Pulmonary artery endothelial cell (primary cell): ENCODE measurements at regions not wholly inside any gene's neighbourhood (a gene's known extent, or its start where the extent isn't known, plus 50 kb on each side); places are given as distances from the start of the nearest gene placed in this dataset.

ENCODE experiments used
- DNase-seq: peaks from one replicate; pipeline ENCODE4 v3.0.0-alpha.2; 2011; ENCODE audit warnings: low read depth, low spot score

DNA sequence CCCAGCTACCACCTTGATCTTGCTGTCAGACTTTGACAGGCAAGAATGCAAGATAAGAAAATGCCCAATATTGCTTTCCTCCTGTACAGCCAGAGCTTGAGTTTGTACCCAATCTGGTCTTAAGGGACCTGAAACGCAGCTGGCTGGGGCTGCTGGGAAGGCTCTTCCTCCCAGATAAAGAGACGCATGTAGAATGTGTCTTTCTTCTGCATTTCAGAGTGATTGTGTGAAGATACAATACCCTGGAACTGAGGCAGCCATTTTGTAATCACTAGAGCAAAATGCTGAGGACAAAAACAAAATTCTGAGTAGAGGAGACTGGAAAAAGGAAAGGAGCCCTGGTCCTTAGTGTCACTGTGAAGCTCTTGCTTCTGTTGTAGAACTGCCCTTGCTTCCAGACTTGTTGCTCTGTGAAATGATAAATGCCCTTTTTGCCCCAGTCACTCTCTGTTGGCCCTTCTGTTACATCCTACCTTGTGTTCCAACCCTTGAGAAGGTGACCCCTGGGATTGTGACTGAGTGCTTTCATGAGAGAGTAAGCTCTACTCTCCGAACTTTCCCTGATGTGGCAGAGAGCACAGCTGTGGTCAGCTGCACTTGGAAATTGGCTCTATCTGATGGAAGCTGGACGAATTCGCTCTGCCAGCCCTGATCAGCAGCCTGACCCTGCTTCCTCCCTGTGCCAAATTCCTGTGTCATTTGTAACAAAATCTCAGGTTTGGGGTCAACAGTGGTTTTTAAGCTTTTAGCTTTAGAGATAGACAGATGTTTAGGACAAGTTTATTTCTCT lies 137.4 kb upstream of the RBMS1 start:
- DNase-seq = no peak

DNA sequence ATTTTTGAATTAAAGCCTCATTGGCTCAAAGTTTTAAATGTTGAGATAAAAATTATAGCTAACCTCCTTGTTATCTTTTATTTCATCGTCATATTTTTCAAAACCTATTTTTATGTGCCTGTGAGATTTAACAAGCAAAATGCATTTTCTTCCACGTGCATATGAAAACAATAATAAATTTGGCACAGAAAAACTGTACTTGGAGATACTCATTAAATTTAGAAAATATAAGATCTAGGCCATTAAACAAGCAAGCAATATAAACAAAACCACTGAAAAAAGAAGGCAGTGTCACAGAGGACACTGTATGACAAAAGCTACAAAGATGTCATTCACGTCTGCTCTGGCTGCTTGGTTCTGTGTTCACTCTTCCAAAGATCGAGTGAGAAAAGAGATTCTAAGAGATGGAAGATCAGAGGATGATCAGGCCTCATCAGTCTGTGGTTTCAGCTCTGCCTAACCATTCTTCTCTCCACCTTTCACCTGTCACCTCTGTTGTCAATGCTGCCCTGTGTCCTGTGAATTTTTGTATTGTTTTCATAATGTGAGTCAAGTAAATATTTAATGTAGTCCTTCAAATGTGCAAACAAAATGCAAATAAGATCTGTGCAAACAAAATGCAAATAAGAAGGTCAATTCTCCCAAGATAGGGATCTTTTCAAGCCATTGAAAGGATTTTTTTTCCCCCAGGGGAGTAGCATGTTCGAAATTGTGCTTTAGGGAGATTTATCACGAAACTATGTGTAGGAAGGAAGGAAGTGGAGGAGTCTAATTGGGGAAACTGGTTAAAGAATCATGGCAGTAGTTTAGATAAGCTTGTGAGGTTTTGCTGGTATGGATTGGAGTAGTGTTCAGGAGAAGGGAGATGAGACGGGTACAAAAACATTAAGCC lies 138.7 kb upstream of the RBMS1 start:
- DNase-seq = no peak

DNA sequence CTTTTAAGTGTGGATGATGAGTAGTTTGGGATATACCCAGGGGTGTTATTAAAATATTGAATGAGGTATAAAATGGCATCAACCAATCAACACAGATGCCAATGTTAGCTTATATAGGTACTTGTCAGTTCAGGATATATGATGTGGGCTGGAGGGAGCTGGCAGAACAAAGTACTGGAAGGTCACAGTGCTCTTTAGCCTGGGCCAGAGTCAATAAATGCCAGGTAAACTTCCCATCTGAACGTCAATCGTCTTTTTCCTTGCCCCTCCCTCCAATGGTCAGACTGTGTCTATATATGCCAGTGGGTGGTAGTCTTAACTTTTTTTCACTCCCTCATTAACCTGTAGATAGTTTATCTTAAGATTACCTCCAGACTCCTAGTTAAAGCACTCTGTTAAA lies 140.8 kb upstream of the RBMS1 start:
- no peak for DNase-seq

GRCh38 chr2:160635488-160635887 lies 141.9 kb upstream of the RBMS1 start:
- DNase-seq = no peak

GRCh38 chr2:160639472-160639871 lies 145.9 kb upstream of the RBMS1 start:
- no peak for DNase-seq

DNA sequence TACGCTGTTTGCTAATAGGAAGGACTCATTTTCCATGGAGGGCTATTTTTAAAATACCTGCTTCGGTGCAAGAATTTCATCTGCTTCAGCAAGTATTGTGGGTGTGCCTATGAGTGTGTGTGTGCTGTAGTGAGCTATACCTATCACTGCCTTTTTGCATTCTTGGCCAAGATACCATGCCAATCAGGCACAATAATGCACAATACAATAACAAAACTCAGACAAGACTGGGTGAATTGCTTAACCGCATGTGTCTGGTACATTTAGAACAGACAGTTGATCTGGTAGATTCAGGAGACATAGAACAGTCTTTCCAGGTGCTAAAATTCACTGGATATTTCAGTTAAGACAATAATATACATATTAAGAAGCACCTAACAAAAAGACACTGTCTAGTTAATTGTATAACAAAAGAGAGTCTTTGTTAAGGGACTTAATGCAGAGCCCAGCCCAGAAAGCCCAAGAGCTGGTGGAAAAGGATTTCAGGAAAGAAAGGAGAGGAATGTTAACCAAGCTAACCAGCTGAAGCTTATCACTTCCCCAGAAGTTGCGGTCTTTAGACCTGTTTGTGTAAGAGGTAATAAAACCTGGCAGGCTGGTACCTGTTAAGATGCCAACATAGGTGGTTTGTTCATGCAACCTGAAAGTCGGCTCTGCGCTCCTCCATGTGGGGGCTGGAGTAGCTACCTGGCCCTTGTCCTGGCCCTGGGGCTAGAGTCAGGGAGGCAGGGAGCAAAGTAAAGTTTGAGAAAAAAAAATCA lies 153.3 kb upstream of the RBMS1 start:
- DNase-seq = no peak

- DNase-seq = no peak
Measured at GRCh38 chr2:160647967-160648685, 154.5 kb upstream of the RBMS1 start.

DNA sequence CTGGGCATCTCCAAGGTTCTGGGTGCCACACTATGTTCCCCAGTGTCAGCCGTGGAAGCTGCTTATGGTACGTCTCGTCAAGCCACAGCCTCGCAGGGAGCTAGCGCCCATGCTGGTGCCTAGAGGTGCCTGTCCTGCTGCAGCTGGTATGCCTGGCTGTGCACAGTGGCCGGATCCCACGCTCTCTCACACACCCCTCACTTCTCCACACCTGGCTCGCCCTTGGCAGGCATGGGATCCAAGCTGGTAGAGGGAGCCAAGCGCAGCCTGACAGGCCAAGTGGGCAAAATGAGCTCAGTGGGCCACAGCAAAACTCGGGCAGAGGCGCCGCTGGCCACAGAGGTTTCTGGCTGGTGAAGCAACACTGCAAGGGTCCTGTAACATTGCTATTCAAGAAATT lies 156.1 kb upstream of the RBMS1 start:
- DNase-seq = no peak

GRCh38 chr2:160650196-160651118 lies 156.8 kb upstream of the RBMS1 start:
- DNase-seq = no peak

- no peak for DNase-seq
Measured at GRCh38 chr2:160651416-160652200, 158.0 kb upstream of the RBMS1 start.

DNA sequence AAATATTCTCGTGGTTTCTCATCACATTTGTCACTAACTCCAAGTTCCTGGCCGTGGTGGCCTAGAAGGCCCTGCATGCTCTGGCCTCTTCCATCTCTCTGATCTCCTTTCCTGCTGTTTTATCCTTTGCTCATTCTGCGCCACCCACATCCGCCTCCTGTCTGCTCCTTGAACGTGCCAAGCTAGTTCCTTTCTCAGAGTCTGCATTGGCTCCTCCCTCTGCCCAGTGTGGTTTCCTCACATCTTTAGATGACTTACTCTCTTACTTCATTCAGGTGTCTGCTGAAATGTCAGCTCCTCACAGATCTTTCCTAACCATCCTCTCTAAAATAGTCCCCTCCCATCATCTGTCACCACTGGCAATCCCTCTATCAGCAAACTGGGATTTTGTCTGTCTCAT lies 158.6 kb upstream of the RBMS1 start:
- peak; percentile 15 for DNase-seq

GRCh38 chr2:160657196-160657595 lies 163.6 kb upstream of the RBMS1 start:
- DNase-seq = no peak

DNA sequence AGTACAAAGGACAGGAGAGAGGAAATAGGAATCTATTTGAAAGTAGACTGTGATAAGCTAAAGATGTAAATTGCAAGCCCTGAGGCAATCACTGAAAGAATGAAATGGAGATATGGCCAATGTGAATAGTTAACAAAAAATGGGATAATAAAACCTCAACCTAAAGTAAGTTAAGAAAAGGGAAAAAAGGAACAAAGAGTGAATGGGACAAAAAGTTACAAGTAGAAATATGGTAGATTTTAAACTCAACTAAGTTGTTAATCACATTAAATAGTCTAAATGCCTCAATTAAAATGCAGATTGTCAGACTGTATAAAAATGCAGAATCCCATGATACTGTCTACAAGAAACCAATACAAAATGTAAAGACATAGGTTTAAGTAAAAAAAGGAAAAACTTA lies 165.2 kb upstream of the RBMS1 start:
- DNase-seq = no peak

DNA sequence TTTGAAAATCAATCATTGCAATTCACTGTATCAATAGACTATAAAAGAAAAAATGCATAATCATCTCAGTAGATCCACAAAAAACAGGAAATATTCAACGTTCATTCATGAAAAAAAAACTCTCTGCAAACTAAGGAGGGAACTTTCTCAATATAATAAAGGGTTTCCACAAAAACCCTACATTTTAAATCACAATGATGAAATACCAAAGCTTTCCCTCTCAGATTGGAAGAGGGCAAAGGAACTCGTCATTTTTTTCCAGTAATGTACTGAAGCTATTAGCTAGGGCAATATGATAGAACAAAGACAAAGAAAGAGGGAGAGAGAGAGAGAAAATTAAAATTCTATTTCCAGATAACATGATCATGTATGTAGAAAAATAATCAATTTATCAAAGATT lies 167.1 kb upstream of the RBMS1 start:
- DNase-seq = no peak

GRCh38 chr2:160664603-160665140 lies 171.1 kb upstream of the RBMS1 start:
- DNase-seq = no peak

DNA sequence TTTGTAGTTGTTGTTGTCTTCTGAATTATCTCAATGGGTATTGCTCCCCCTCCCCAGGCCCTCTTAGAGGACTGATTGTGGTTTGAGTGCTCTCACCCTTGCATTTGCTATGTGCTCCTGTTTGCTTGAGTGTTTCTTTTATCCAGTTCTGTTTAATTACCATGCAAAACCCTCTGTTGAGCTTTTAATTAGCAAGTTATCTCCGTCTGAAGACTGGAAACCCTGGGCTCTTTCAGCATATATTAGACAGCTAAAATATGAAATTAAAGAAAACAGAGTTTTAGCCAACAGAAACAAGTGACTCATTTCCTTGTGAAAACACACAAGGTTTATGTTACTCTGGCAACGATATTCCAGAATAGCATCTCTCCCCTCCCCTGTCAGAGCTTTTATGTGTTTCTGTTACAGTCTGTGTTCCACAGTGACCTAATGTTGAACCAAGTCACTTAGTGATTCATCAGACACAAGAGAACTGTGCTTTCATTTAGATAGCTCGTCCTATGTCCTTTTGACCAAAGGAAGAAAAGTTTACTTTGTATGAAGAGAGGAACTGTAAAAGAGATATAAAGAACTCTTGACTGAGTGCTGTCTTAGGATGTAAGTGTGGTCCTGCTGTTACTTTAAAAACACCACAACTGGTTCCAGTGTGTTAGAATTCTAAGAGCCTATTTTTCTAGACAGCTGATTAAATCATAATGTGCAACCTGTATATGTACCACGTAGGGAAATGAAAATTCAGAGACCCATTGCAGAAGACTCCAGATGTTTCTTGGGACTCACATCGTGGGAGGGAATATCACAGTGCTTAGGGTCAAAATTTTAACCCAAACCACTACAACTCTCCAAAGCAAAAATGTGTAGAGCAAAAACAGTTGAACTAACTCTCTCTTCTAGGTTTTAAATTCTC lies 172.8 kb upstream of the RBMS1 start:
- DNase-seq = peak; percentile 98

DNA sequence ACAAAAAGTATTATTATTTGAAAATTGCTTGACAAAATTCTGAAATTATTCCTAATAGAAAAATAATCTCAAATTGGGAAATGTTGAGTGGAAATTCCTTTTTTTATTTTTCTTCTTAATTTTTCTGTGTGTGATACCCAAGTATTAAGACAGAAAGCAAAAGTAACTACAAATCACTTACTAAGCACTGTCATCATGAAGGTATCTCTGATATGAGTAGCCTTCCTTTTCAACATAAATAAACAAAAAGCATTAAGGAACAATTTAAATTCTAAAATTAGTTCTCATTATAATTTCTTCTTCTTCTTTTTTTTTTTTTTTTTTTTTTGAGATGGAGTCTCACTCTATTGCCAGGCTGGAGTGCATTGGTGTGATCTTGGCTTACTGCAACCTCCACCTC lies 174.2 kb upstream of the RBMS1 start:
- no peak for DNase-seq

- no peak for DNase-seq
Measured at GRCh38 chr2:160670618-160671017, 177.0 kb upstream of the RBMS1 start.
